ENCODE measurements at regions not wholly inside any gene's neighbourhood (a gene's known extent, or its start where the extent isn't known, plus 50 kb on each side); places are given as distances from the start of the nearest gene placed in this dataset.

- no peak overlapping the region for H3K4me3 ChIP-seq (ENCODE audit: low read depth, low read length)
- no peak for TF ChIP-seq CTCF (IDR thresholded peaks at IDR 0.05; ENCODE audit: insufficient read depth, low read length)
- no peak for DNase-seq (ENCODE audit: low read depth)
These were observed 175.5 kb downstream of the MIS18A start for GRCh38 chr21:32103361-32103760.

DNA sequence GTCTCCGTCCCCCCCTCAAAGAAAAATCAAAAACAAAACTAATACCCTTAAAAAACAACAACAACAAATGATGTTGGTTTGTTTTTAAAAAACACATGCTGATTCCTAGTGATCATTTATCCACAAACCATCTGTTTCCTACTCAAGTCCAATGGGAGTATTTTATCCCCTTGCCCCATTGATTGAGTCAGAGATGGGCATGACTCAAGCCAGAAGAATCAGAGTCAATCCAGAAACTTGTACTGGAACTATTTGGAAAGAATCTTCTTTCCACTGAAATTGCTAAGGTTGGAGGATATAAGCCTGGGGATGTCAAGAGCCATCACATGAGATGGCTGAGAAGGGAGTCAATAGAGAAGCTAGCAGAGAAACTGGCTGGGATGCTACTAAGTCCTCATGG is 176.4 kb downstream of the MIS18A start:
- no peak overlapping the region for H3K4me3 ChIP-seq (ENCODE audit: low read depth, low read length)
- no peak for TF ChIP-seq CTCF (IDR thresholded peaks at IDR 0.05; ENCODE audit: insufficient read depth, low read length)
- DNase-seq (ENCODE audit: low read depth), result no peak

DNA sequence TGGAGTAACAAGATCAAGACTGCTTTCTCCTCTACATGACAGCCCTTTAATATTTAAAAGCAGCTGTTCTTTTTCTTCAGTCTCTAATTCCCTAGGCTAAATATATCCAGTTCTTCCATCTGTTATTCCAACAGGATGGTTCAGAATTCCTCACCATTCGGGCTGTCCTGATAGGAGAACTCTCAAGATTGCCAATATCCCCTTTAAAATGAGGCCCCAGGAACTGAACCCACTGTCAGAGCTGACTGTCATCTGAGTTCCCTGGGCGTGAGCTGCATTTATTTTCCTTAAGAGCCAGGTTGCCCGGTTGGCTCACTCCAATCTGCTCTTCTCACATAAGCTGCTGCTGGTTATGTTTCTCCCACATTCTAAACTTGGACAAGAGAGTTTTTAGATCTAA is 177.6 kb downstream of the MIS18A start:
- no peak overlapping the region for H3K4me3 ChIP-seq (ENCODE audit: low read depth, low read length)
- no peak for DNase-seq (ENCODE audit: low read depth)
- TF ChIP-seq CTCF (IDR thresholded peaks at IDR 0.05; ENCODE audit: insufficient read depth, low read length), result no peak

DNA sequence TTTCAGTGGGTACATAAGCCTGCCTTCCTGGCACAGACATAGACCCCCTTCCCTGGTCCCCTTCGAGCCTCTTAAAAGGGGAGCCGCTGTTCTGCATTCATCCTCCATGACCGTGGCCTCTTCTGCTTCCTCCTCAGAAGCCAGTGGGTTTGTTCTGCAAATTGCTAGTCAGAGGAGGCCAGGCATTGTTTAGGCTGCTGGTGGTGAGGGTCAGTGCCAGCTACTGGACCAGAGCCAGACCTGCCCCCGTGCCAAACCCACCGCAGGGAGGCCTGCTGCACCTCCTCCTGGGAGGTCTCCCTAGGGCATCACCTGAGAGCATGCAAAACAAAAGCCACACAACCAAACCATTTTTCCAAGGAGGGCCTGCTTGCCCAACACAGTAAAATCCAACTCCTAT is 178.4 kb downstream of the MIS18A start:
- H3K4me3 ChIP-seq (ENCODE audit: low read depth, low read length), result no peak overlapping the region
- no peak for TF ChIP-seq CTCF (IDR thresholded peaks at IDR 0.05; ENCODE audit: insufficient read depth, low read length)
- DNase-seq (ENCODE audit: low read depth), result no peak

DNA sequence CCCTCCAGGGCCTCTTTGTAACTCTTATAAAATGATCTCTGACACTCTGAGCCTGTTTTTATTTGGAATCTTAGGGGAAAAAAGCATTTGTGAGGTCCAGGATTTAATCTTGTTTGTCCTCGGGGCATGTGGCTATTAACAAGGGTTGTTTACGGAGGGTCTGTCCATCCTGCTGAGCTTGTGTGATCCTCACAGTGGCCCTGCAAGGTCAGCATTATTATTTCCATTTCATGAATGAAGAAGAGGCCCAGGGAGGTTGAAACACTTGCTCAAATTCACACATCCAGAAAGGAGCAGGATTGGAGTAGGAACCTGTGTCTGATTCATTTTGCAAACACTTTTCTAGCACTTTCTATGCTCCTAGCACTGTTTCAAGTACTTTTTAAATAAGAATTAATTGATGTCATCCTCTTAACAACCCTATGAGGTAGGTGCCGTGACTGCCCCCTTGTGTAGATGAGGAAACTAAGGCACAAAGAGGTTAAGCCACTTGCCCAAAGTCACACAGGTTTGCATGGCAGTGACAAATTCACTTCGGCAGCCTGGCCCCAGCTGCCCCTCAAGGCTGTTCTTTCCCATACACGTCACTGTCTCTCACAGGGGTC is 178.9 kb downstream of the MIS18A start:
- DNase-seq (ENCODE audit: low read depth), result no peak
- no peak overlapping the region for H3K4me3 ChIP-seq (ENCODE audit: low read depth, low read length)
- TF ChIP-seq CTCF (IDR thresholded peaks at IDR 0.05; ENCODE audit: insufficient read depth, low read length), result no peak

- TF ChIP-seq CTCF (IDR thresholded peaks at IDR 0.05; ENCODE audit: insufficient read depth, low read length), result peak; percentile 29
- peak; percentile 4 for DNase-seq (ENCODE audit: low read depth)
- no peak overlapping the region for H3K4me3 ChIP-seq (ENCODE audit: low read depth, low read length)
These were observed 182.4 kb downstream of the MIS18A start for GRCh38 chr21:32096411-32096810.

GRCh38 chr21:32094804-32095203 is 184.0 kb downstream of the MIS18A start:
- H3K4me3 ChIP-seq (ENCODE audit: low read depth, low read length), result no peak overlapping the region
- DNase-seq (ENCODE audit: low read depth), result peak; percentile 28
- TF ChIP-seq CTCF (IDR thresholded peaks at IDR 0.05; ENCODE audit: insufficient read depth, low read length), result no peak
